HL-60 (cell line): ENCODE measurements at regions not wholly inside any gene's neighbourhood (a gene's known extent, or its start where the extent isn't known, plus 50 kb on each side); places are given as distances from the start of the nearest gene placed in this dataset.

Experiments
- DNase-seq, 2 experiments: peaks; one replicate each; pipeline ENCODE4 v3.0.0-alpha.2; 2010 to 2020; ENCODE audit warnings: low read depth in 1 of 2, low spot score in 1 of 2
- H3K27ac ChIP-seq: fragments of 250-450 bp; sonication (Bioruptor Pico); replicated peaks from 2 replicates; pipeline ENCODE4 v1.5.1; 2020; ENCODE audit warnings: mild to moderate bottlenecking, moderate library complexity
- H3K27me3 ChIP-seq: fragments of 250-450 bp; sonication (Bioruptor Pico); 2 replicates; pipeline ENCODE4 v1.5.1; 2021; ENCODE audit warnings: mild to moderate bottlenecking, moderate library complexity; ENCODE audit not compliant: insufficient read depth, poor library complexity, severe bottlenecking
- H3K4me3 ChIP-seq: replicated peaks from 2 replicates; pipeline ENCODE4 v1.5.1; 2011; ENCODE audit warnings: mild to moderate bottlenecking, control low read depth, low read length; ENCODE audit not compliant: insufficient read depth
- CTCF ChIP-seq: IDR thresholded peaks from one replicate; pipeline ENCODE4 v1.5.1; 2011; ENCODE audit warnings: low read length, control low read depth, inconsistent platforms; ENCODE audit not compliant: insufficient read depth
- GABPA ChIP-seq: IDR thresholded peaks from 2 replicates; pipeline ENCODE4 v1.6.1; 2012; ENCODE audit warnings: low read depth
- POLR2AphosphoS5 ChIP-seq: IDR thresholded peaks from 2 replicates; pipeline ENCODE4 v1.6.1; 2012; ENCODE audit warnings: low read depth
- REST ChIP-seq: IDR thresholded peaks from 2 replicates; pipeline ENCODE4 v1.6.1; 2012; ENCODE audit warnings: low read depth; ENCODE audit not compliant: insufficient replicate concordance
- SPI1 ChIP-seq: IDR thresholded peaks from 2 replicates; pipeline ENCODE4 v1.6.1; 2012; ENCODE audit warnings: low read depth, mild to moderate bottlenecking, borderline replicate concordance

- no peak for TF ChIP-seq POLR2AphosphoS5
- no peak for TF ChIP-seq SPI1
- TF ChIP-seq REST: no peak
- TF ChIP-seq GABPA: no peak
- TF ChIP-seq CTCF: no peak
- H3K4me3 ChIP-seq: no peak overlapping the region
- no peak overlapping the region for H3K27ac ChIP-seq
- H3K27me3 ChIP-seq: no peaks in the 10 kb centered on the region
- DNase-seq: no peak
Measured at GRCh38 chr7:18125476-18125875, 97.8 kb upstream of the PRPS1L1 start.

- no peak overlapping the region for H3K4me3 ChIP-seq
- no peak overlapping the region for H3K27ac ChIP-seq
- DNase-seq: no peak
- no peaks in the 10 kb centered on the region for H3K27me3 ChIP-seq
- TF ChIP-seq GABPA: no peak
- no peak for TF ChIP-seq POLR2AphosphoS5
- TF ChIP-seq REST: no peak
- no peak for TF ChIP-seq SPI1
- no peak for TF ChIP-seq CTCF
Measured at GRCh38 chr7:18126281-18126680, 98.6 kb upstream of the PRPS1L1 start.

- Histone ChIP-seq H3K27me3 (no peaks in the 10 kb centered on the region), H3K27ac (no peak overlapping the region), H3K4me3 (no peak overlapping the region)
- TF ChIP-seq POLR2AphosphoS5: no peak
- TF ChIP-seq CTCF: no peak
- TF ChIP-seq REST: no peak
- TF ChIP-seq SPI1: no peak
- TF ChIP-seq GABPA: no peak
- DNase-seq: no peak
Measured at GRCh38 chr7:18128846-18129245, 101.2 kb upstream of the PRPS1L1 start.
